OCI-M1 (cell line): ENCODE measurements at regions not wholly inside any gene's neighbourhood (a gene's known extent, or its start where the extent isn't known, plus 50 kb on each side); places are given as distances from the start of the nearest gene placed in this dataset.

ENCODE experiments used
- DNase-seq: peaks from one replicate; lab custom pipeline; 2025; lab: John Stamatoyannopoulos, UW

DNA sequence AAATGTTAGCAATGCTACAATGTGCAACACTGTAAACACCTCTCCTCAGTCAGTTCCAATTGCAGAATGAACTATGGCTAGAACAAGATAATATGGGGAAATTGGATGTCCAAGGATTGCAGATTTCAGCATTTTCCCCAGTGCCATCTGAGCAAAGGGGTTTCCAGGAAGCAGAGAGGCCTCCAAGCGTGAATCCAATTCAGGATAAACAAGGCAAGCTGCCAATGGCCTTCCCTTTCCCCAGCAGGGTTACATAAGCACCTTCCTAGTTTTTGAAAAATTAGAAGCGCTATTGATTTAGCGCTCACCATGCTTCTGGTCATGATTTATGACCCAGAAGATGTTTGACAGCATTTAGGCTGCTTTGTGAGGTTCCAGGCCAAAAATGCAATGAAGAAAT, 223.0 kb upstream of the GATB start:
- DNase-seq: no peak

DNA sequence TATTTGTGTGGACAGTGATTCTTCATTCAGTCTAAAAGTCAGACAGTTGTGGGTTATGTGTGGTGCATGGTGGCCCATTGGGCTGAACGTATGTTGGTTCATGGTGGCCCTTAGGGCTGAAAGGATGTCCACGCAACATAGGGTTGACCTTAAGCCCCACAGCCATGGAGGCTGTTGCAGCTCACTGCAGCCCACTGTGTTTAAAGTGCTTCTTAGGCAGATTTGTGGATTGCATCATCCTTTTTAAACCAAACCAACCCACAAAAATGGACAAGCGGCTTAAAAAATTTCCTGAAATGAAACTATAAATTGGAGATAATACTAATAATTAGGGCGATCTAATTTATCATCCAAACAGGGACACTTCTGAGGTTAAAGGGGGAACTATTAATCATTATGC, 219.0 kb upstream of the GATB start:
- no peak for DNase-seq

DNA sequence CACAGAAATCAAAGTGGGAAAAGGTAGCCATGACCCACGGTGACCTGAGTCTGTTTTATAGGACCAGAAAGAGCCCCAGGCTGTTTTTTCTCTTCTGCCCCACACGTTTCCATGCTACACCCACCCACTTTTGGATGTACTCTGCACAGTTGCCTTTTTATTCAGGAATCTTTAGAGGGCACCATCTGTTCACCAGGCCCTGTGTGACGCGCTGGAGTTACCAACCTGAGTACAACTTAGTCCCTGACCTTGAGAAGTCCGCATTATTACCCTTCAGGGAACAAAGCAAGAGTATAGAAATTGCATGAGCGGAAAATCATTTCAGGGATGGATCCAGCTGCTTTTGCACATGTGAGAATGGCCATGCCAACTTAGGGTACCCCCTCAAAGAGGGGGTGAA, 207.8 kb upstream of the GATB start:
- DNase-seq: no peak

DNA sequence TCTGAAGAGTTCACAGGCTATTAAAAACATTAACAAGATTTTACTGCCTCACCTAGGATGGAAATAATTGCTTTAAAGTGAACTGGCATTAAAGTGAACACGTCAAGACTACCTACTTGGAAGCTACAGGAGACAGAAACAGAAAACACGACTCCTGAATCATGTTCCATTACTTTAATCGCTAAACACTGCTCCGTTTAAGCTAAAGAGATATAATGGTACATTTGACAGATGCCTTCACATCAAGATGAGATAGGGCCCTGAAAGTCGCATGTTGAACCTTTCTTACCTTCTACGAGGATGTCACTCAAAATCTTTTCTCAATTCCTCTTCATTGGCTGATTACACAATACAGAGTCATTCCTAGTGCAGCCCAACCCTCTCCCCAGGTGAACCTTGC, 206.3 kb upstream of the GATB start:
- no peak for DNase-seq

DNA sequence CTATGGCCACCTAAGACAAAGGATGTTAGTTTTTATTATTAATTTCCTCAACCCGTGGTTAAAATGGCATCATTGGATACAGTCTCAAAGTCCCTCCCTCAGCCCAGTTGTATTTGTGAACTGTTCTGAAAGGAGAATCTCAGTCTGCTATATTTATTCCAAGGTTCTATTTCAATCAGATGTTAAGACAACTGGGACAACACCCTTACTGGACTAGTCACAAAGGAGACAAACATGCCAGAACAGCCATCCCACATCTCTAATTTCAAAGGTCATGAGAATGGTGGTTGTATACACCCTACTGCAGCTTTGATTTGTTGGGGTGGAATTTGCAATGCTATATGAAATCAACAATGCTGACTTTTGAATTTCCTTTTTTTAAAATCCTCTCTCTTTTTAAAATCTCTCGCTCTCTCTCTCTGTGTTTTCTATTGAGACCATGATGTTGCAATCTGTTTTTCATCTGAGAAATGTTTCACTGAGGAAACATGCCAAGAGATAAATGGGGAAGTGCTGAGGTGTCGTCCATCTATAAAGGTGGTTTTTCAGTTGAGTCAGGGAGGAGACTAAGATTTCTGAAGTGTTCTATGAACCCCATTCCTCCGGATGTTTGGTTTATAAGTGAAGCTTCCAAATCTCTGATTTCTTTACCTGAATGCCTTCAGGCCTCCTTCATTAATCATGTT, 201.5 kb upstream of the GATB start:
- DNase-seq: no peak

DNA sequence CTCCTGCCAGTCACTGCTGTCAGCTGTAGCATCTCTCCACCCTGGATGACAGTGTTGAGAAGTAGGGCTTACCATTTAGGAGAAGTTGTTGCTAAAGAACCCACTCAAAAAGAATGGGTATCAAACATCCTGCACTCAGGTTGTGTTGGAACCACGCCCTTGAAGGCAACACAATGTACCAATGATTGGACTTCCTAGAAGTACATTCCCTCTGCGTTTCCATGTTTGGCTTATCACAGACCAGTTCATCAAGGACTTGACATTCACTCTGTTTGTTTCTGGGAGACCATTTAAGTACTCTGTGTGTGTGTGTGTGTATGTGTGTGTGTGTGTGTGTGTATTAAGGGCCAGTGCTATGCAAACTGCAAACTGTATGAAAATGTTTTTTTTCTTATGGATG, 200.6 kb upstream of the GATB start:
- DNase-seq: no peak

DNA sequence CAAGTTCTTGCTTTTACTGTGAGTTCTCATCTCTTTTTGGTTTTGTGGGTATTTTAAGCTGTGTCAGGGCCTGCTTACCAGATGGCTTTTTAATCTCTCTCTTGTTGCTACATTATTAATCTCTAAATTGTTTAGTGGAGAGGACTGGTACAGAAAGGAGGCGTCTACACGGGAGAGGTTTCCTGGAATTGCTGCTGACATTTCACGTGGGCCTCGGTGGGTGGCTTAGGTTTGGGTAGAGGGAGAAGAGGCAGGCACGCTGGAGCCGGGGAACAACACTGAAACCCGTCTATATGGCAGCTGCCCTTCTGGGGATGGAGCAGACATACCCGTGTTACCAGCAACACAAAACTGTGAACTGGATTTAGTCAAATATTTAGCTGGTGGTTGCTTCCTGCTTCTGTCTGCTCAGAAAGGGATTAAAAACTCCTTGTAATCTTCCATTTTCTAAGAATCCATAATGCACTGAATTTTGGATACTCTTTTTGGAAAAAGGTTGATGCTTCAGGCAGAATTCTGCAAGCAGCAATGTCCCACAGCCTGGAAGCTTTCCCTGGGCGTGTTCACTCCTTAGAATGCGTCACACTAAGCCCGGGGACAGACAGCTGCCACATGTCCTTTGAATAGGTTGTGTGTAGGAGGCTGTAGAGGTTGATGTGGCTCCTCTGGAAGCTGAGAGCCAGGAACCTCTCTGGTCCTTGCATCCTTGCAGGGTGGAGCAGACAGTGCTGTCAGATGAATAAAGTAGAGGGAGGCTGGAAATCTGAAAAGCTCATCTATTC, 199.8 kb upstream of the GATB start:
- no peak for DNase-seq

DNA sequence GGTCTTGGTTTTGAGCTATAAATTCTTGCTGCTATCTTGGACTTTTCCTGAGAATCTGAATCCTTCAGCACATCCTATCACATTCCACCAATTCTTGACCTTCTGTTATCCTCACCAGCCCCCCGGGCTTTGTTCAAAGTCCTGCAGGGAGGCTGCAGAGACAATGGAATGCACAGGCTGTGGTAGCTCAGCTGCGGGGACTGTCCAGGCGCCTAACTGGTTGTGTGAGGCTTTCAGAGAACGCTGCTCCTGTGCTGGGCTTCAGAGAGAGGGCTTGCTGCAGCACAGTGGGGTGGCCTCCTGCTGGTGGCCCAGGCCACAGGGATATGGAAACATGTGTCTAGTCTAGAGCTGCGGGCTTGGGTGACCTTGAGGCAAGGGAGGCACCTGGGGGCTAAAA, 196.3 kb upstream of the GATB start:
- DNase-seq: no peak

DNA sequence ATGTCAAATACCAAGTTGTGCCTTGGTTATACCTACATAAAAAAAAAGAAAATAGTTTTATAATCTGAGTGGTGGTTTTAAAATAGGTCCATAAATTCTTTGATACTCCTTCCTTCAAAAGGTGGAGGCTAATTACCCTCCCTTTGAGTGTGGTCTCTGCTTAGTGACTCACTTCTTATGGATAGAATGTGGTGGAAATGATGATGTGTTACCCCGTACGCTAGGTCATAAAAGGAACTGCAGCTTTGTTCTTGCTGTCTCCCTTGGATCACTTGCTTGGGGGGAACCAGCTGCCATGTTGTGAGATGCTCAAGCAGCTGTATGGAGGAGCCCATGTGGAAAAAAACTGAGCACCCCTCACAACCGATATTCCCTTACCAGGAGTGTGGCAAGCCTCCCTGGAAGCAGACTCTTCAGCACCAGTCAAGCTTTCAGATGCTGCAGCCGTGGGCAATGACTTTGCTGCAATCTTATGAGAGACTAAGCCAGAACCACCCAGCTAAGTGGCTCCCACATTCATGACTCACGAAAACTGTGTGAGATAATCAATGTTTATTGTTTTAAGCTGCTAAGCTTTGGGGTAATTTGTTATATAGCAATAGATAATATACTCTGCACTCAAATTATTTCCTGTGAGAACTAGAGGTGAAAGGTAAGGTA, 195.0 kb upstream of the GATB start:
- no peak for DNase-seq

DNA sequence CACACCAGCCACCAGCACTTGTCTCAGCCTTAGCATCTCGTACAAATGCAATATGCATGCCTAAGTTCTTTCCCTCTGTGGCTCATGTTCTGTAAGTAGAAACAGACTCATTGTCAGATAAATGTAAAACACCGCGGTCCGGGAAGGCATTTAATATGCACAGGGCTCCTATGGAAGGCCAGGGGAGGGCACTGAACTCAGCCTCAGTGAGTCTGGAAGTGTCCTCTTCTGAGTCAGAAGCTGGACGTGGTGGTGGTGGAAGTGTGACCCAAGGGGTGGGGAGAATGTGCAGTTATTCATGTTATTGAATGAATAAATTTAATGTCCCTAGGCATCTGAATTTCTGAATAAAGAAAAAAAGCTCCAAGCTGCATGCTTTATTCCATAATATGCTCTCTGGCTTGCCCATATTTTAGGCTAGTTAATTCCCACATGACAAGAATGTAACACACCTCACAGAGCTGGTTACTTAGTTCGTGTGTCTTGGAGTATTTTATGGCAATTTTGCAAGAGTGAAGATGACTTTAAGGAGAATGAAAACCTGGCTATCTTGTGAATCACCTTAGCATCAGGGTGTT, 193.1 kb upstream of the GATB start:
- DNase-seq: no peak

DNA sequence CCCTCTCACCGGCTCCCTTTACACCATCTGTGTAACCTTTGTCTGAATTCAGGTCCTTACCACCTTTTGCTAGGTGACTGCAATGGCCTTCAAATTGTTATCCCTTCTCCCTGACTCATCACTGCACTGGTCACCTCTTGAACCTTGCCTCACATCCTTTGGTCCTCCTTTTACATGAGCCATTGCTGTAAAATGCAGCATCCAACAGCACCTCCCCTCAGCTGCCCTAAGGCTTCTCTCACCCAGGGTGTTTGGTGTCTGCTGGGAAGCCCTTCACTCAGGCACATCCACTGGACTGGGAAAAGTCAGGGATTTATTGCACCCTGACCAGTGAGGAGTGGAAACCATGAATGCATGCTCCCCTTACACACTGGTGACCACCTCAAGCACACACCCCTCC, 192.5 kb upstream of the GATB start:
- DNase-seq: no peak

DNA sequence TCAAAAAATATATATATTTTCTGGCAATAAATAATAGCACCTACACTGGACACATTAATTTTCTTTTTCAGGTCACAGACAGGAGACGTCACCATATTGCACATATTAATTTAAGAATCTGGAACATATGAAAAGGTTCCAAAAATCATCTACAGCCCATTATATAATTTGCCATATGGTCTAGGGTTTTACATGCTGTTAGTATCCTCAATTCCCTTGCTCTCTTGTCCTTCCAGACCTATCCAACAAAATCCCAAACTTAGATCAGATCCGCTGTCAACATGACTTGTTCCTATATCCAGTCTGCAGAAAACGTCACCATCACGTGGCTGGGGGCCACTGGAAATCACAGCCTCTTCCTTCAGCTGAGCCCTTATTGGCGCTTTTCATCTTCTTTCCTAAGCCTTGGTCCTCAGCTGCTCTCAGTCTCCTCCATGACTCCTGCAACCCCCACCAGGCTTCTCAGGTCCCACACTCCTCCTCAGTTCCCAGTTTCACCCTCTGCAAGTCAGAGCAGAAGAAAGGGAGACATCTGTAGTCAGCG, 192.0 kb upstream of the GATB start:
- DNase-seq: no peak

DNA sequence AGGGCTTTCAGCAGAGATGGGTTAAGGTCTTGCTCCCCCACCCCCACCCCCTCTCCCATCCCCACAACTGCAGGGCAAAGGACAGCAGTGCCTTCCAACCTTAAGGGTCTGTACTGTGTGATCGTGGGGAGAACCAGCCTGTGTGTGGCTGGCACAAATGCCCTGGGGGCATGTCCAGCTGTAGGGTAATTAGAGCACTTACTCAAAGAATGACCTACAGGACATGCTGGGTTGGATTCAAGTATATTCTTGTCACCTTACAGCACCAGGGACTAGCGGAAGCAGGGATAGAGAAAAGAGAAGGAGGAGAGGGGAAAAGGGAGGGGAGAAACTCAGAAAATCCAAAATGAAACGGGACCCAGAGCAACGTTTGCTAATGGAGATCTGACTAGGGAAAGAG, 191.3 kb upstream of the GATB start:
- no peak for DNase-seq

DNA sequence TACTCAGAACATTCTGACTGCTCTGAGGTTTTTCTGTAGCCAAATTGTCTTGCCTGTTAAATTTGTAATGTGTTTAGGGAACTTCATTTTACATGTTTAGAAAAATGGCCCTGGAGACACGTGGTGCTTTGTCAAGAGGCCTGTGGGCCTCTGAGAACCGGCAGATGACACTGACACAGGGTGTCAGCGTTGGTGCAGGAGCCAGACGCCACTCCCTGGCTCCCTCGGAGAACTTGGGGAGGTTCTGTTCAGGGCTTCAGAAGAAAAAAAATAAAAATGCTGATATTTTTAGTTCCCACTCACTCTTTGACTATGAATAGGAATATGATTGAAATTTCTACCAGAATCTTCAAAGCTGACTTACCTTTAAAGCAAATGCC, 190.9 kb upstream of the GATB start:
- no peak for DNase-seq

DNA sequence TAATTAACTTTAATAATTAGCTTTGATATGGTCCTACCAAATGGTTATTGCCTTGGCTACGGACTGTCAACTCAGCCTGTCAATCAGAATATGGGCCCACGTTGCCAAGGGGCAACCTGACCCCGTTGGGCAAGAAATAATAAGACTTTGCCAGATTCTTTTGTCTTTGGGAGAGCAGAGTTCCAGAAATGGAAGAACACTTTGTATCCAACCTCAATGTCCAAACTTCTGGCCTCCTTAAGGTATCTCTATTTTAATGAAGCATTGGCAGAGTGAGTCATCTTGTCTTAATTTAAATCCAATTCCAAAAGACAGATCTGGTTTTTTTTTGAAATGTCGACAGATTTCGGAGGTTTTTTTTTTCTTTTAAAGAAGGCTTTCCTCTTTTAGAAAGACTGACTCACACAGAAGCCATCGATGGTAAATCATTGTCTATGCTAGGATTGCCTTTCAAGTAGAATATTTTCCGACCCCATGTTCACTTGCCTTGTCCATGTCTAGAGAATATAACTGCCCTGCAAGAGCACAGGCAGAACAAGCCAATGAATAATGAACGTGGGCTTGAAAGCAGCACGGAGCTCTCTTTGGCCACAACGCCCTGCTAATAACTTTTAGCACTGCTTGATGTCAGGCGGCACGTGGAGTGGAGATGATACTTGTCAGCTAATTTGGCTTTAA, 190.3 kb upstream of the GATB start:
- DNase-seq: no peak

DNA sequence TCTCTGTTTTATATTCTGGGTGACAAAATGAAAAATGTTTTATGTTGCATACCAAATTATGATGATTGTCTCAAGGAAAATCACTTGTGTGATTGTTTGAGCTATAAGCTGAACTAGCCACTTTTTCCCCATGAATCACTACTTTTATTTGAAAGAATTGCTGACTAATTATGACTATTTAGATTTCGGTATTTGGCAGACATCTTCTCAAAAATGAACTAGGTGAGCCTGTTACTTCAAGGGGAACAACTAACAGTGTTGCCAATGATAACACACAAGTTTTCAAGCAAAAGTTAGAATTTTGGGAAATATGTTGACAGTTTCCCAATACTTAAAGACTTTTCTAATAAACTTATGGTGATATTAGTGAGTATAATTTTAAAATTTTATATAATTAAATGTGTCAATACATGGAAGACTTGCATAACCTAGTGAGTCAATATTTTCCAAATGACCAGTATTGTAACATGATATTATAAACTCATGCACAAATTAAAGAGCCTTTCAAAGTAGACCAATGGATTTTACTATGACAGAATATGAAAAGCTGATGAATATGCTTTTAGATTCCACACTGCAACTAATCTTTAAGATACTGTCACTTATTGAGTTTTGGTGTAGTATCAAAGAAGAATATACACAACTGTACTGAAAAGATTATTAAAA, 187.7 kb upstream of the GATB start:
- no peak for DNase-seq

DNA sequence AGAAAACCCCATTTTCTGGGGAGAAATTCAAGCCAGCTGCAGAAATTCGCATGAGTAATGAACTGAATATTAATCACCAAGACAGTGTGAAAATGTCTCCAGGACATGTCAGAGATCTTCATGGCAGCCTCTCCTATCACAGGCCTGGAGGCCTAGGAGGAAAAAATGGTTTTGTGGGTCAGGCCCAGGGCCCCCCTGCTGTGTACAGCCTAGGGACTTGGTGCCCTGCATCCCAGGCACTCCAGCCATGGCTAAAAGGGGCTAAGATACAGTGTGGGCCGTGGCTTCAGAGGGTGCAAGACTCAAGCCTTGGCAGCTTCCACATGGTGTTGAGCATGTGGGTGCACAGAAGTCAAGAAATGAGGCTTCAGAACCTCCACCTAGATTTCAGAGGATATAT, 185.9 kb upstream of the GATB start:
- DNase-seq: no peak

DNA sequence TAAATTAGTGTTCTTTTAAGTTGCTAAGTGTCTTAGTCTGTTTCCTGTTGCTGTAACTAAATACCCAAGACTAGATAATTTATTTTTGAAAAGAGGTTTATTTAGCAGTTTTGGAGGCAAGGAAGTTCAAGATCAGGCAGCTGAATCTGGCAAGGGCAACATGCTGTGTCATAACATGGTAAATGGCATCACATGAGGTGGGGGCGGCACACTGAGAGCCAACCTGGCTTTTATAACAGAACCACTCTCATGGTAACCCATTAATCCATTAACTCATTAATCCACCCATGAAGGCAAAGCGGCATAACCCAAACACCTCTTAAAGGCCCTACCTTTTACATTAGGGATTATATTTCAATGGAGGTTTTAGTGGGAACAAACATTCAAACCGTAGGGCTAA, 182.2 kb upstream of the GATB start:
- no peak for DNase-seq

DNA sequence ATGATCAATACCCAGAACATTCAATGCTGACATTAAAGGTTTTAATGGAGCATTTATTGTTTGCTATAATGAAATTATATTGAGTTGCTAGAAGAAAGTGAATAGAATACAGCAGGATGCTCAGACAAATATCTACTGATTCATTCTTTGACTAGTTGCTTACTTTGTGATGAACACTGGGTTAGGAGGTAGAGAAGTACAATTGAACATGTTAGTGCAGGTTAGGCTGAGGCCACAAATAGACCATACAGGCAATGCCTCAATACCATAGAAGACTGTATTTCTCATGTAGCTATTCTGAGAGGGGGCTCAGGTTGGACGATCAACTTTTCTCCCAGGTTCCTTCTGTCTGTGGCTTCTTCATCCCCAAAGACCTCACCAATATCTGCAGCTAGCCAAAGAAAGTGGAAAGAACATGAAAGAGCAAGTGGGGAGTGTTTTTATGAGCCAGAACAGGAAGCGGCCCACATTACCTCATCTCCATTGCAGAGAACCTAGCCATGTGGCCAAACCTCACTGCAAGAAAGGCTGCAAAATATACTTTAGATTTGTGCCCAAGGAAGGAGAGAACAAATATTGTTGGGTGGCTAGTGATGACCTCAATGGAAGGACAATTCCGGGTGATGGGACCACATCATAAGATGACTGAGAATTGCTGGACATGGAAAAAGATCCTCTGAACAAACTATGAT, 180.3 kb upstream of the GATB start:
- DNase-seq: no peak

DNA sequence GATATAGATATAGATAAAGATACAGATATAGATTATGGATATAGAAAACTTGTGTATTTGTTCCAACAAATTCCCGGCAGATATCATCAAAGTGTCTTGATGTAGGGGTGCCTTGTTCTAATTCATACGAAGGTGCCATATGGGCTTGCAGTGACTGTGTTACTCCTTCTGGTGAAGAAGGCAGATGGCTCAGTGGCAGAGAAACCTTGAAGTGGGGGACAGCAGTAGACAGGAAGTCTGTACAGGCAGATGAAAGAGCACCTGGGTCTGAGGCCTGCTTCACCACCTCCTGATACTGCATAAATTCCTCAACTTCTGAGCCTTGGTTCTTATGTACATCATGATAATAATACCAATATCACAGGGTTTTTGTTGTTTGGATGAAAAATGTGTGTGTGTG, 179.5 kb upstream of the GATB start:
- no peak for DNase-seq

DNA sequence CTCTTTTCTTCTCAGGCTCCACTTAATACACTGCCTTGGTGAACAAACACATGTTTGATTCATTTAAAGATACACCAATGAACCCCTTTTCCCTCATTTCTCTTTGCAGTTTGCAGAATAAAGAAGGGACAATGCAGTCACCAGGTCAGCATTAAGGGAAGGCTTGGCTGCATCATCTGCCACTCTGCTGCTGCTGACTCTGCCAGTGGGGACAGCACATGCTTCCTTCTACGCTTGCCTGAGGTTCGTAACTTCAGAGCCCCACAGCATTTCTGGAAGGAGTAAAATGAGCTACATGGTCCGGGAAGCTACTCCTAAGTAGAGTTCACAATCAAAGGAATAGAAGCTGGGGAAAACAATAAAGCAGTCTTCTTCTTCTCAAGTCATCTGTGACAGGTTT, 178.9 kb upstream of the GATB start:
- no peak for DNase-seq
